Esophagus squamous epithelium (tissue), 5 donors: ENCODE measurements at regions not wholly inside any gene's neighbourhood (a gene's known extent, or its start where the extent isn't known, plus 50 kb on each side); places are given as distances from the start of the nearest gene placed in this dataset.

Experiments used
- DNase-seq: peaks from one replicate; lab custom pipeline; 2025; lab: John Stamatoyannopoulos, UW
- H3K27ac ChIP-seq, 4 donors: fragments of 200-600 bp; sonication (generic); one replicate each; pipeline ENCODE4 v1.5.1; 2016 to 2019; ENCODE audit warnings: mild to moderate bottlenecking in 1 of 4
- H3K27me3 ChIP-seq, 4 donors: fragments of 200-600 bp; sonication (generic); 1 replicate in 3 of 4; 2 replicates in 1 of 4; pipeline versions ENCODE4 v1.5.1 to v1.6.0; 2017 to 2021; ENCODE audit warnings: antibody characterized with exemption in 1 of 4
- H3K36me3 ChIP-seq, 3 donors: fragments of 200-600 bp; sonication (generic); one replicate each; pipeline ENCODE4 v1.5.1; 2016 to 2019
- H3K4me1 ChIP-seq, 3 donors: fragments of 200-600 bp; sonication (generic); one replicate each; pipeline ENCODE4 v1.5.1; 2017 to 2019
- H3K4me3 ChIP-seq, 4 donors: fragments of 200-600 bp; sonication (generic); 1 replicate in 3 of 4; 2 replicates in 1 of 4; pipeline ENCODE4 v1.5.1; 2016 to 2019; ENCODE audit warnings: mild to moderate bottlenecking in 2 of 4, moderate library complexity in 1 of 4
- H3K9me3 ChIP-seq, 3 donors: fragments of 200-600 bp; sonication (generic); one replicate each; pipeline ENCODE4 v1.5.1; 2016 to 2019
- POLR2A ChIP-seq, 4 donors: fragments of 450-650 bp; IDR thresholded peaks; one replicate each; pipeline ENCODE4 v1.6.1; 2017; ENCODE audit warnings: antibody characterized with exemption in 4 of 4, mild to moderate bottlenecking in 4 of 4, moderate library complexity in 3 of 4
- WGBS, 2 donors: methylation state at CpG; one replicate each; pipeline ENCODE4 v1.1.5; 2018; 5-methylcytosine and 5-hydroxymethylcytosine counted together
- intact Hi-C: fragments of 100-400 bp; cut with DNase I; formaldehyde crosslinking; loops from one replicate; pipeline ENCODE4 v1.15.0; 2022
- TF ChIP-seq, protein P1 (sequence below), 6 experiments: fragments of 450-650 bp in 4 of 6; fragments of 200-600 bp in 2 of 6; sonication (generic) in 2 of 6; IDR thresholded peaks; one replicate each; pipeline ENCODE4 v1.5.1; 2016 to 2019; ENCODE audit warnings: antibody characterized with exemption in 6 of 6, mild to moderate bottlenecking in 4 of 6, moderate library complexity in 4 of 6
- donor health status: DM: yes; HTN: yes; CAD: no.

DNA sequence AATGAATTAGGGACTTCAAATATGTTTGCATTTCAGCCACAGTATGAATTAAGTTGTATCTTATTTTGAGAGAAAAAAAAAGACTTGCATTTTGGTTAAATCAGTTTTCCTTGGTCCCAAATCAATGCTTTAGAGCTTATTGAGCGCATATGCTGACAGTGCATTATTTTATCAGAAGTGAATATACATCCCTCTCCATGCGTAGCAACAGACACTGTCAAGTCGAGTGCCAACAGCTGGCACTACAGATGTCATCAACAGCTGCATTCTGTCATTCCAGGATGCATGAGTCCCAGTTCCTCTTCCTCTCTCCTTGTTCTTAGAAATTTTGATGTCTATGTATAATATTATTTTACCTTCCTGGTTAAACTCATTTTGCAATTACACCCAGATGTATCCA, 156.1 kb upstream of the FOXB1 start:
- peaks cover 0 to 30% (median 0%) of the 10 kb centered on the region in 4 donors for H3K27me3 ChIP-seq
- H3K36me3 ChIP-seq = no peaks in the 10 kb centered on the region
- intact Hi-C loops = no loop called here
- no peaks in the 10 kb centered on the region for H3K4me1 ChIP-seq
- WGBS, 2 donors = 71 to 72% methylated on average over 3 of the region's 3 CpGs
- no peak overlapping the region for H3K27ac ChIP-seq
- no peaks in the 10 kb centered on the region for H3K9me3 ChIP-seq
- TF ChIP-seq, protein P1, sequence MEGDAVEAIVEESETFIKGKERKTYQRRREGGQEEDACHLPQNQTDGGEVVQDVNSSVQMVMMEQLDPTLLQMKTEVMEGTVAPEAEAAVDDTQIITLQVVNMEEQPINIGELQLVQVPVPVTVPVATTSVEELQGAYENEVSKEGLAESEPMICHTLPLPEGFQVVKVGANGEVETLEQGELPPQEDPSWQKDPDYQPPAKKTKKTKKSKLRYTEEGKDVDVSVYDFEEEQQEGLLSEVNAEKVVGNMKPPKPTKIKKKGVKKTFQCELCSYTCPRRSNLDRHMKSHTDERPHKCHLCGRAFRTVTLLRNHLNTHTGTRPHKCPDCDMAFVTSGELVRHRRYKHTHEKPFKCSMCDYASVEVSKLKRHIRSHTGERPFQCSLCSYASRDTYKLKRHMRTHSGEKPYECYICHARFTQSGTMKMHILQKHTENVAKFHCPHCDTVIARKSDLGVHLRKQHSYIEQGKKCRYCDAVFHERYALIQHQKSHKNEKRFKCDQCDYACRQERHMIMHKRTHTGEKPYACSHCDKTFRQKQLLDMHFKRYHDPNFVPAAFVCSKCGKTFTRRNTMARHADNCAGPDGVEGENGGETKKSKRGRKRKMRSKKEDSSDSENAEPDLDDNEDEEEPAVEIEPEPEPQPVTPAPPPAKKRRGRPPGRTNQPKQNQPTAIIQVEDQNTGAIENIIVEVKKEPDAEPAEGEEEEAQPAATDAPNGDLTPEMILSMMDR (IDR thresholded peaks at IDR 0.05) = no peak
- no peak for TF ChIP-seq POLR2A (IDR thresholded peaks at IDR 0.05)
- DNase-seq = no peak
- no peak overlapping the region for H3K4me3 ChIP-seq

DNA sequence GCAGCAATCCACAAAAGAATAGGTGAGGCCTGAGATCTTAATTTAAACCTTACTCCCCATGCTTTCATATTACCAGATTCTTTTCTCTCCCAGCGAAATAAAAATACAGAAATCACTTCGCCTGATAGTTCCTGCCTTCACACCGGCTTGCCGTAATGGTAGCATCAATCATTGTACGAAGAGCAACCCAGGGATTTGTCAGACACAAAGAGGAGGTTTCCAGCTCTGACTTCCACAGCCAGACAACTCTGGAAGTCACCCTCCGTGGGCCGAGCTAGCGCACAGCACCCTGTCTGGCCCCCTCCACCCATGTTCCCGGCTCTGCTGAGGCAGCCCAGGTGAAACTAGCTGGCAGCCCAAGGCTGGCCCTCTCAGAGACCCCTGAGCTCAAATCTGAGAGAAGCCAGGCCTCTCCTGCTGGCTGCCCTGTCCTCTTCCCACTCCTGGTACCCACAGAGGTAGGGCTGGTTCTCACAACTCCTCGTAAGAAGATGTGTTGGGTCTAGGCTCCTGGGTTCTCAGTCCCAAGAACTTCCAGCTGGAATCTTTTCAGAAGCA, 156.9 kb upstream of the BNIP2 start:
- DNase-seq = no peak
- Histone ChIP-seq H3K27me3 (peaks cover 0 to 35% (median 0%) of the 10 kb centered on the region in 4 donors), H3K4me3 (no peak overlapping the region), H3K36me3 (no peaks in the 10 kb centered on the region), H3K4me1 (no peaks in the 10 kb centered on the region), H3K9me3 (no peaks in the 10 kb centered on the region), H3K27ac (no peak overlapping the region)
- 78 to 85% methylated on average over 5 to 7 of the region's 10 CpGs for WGBS, 2 donors
- TF ChIP-seq POLR2A (IDR thresholded peaks at IDR 0.05) = no peak
- TF ChIP-seq, protein P1 (IDR thresholded peaks at IDR 0.05) = no peak
- intact Hi-C loops = no loop called here

DNA sequence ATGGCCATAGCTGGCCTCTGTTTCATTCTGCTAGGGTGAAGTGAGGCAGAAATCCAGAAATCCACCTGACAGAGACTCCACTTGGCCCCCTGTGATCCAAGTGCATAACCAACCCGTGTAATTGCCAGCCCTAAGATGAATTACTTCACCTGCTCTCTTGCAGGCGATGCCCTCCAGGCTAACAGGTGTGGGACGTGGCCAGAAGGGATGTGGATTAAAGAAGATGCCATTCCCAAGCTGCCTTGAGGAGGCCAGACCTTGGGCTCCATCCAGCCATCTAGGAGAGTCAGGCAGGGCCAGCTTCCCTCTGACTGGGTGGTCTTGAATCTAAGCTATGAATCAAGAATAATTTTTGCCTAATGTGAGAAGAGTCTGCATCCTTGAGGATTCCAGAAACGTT, 154.5 kb upstream of the BNIP2 start:
- peaks cover 0 to 37% (median 0%) of the 10 kb centered on the region in 4 donors for H3K27me3 ChIP-seq
- intact Hi-C loops = no loop called here
- no peaks in the 10 kb centered on the region for H3K36me3 ChIP-seq
- H3K4me3 ChIP-seq = no peak overlapping the region
- H3K4me1 ChIP-seq = no peaks in the 10 kb centered on the region
- no peak for DNase-seq
- no peak for TF ChIP-seq POLR2A (IDR thresholded peaks at IDR 0.05)
- TF ChIP-seq, protein P1 (IDR thresholded peaks at IDR 0.05) = no peak
- WGBS, 2 donors = 35 to 42% methylated on average over 2 to 3 of the region's 4 CpGs
- no peaks in the 10 kb centered on the region for H3K9me3 ChIP-seq
- no peak overlapping the region for H3K27ac ChIP-seq

DNA sequence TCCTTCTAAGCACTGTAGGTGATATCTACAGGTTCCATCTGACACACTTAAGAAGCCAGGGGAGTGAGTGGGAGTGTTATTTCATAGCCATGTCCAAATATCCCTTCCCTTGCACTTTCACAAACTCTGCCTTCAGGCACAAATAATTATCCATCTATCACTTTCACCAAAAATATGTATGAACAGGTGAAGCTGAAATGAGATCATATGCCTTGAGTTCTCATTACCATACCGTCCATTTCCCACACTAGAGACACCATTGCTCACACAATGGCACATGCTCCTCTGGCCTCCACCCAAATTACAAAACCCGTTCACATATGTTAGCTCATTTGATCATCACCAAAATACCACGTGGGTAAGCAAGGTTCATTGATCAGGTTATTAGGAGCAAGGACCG, 151.9 kb upstream of the BNIP2 start:
- Histone ChIP-seq H3K4me3 (no peak overlapping the region), H3K27me3 (peaks cover 0 to 37% (median 0%) of the 10 kb centered on the region in 4 donors), H3K27ac (no peak overlapping the region), H3K9me3 (no peaks in the 10 kb centered on the region), H3K4me1 (no peaks in the 10 kb centered on the region), H3K36me3 (no peaks in the 10 kb centered on the region)
- intact Hi-C loops = no loop called here
- no peak for DNase-seq
- 62 to 67% methylated on average over 4 of the region's 4 CpGs for WGBS, 2 donors
- TF ChIP-seq, protein P1 (IDR thresholded peaks at IDR 0.05) = no peak
- TF ChIP-seq POLR2A (IDR thresholded peaks at IDR 0.05) = no peak

DNA sequence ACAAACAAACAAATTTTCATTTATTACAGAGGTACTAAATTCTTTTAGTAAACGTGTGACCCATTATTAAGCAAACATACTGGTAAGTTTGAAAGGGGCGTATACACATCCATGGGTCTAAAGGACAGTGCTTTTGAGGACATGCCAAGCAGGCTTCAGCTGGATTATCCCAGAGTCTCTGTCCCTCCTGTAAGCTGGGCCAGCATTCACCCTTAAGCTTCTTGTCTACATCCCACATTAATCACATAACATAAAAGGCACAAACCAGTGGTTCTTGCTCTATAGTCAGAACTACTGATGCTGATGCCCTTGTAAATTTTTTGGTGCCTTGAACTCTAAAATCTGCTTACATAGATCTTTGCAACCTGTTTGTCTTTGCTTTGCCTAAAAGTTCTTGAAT, 150.8 kb upstream of the BNIP2 start:
- Histone ChIP-seq H3K9me3 (no peaks in the 10 kb centered on the region), H3K27me3 (peaks cover 0 to 35% (median 0%) of the 10 kb centered on the region in 4 donors), H3K4me1 (no peaks in the 10 kb centered on the region), H3K36me3 (no peaks in the 10 kb centered on the region), H3K4me3 (no peak overlapping the region), H3K27ac (no peak overlapping the region)
- intact Hi-C loops = no loop called here
- no peak for DNase-seq
- 60 to 61% methylated on average over 2 of the region's 2 CpGs for WGBS, 2 donors
- TF ChIP-seq, protein P1 (IDR thresholded peaks at IDR 0.05) = no peak
- TF ChIP-seq POLR2A (IDR thresholded peaks at IDR 0.05) = no peak
